ENCODE measurements at regions not wholly inside any gene's neighbourhood (a gene's known extent, or its start where the extent isn't known, plus 50 kb on each side); places are given as distances from the start of the nearest gene placed in this dataset.
A peak's percentile ranks its signal among the peaks of the same experiment; 100 is the strongest.
"Not testable (repeated sequence)": the region's sequence is repeated elsewhere in the genome, so short reads cannot be mapped to it uniquely, and the experiment has no call there.

- H3K4me3 ChIP-seq (ENCODE audit: control insufficient read depth, low read depth, low read length) = no peak overlapping the region
Observed at GRCh38 chr11:80261776-80262175, 820.9 kb upstream of the TENM4 start.

GRCh38 chr11:80257319-80258015 is 816.6 kb upstream of the TENM4 start:
- not testable (repeated sequence) for DNase-seq (ENCODE audit: low read depth); H3K4me3 ChIP-seq (ENCODE audit: control insufficient read depth, low read depth, low read length)

More at GRCh38 chr11:80261776-80262175, 820.9 kb upstream of the TENM4 start:
- no peak for TF ChIP-seq CTCF (conservative IDR thresholded peaks at IDR 0.05; ENCODE audit: control insufficient read depth, insufficient read depth, low read depth, low read length)
- no peak for DNase-seq (ENCODE audit: low read depth)

GRCh38 chr11:80255021-80255420 is 814.2 kb upstream of the TENM4 start:
- no peak for TF ChIP-seq CTCF (conservative IDR thresholded peaks at IDR 0.05; ENCODE audit: control insufficient read depth, insufficient read depth, low read depth, low read length)
- no peak overlapping the region for H3K4me3 ChIP-seq (ENCODE audit: control insufficient read depth, low read depth, low read length)
- no peak for DNase-seq (ENCODE audit: low read depth)

GRCh38 chr11:80241766-80242165 is 800.9 kb upstream of the TENM4 start:
- DNase-seq (ENCODE audit: low read depth) = no peak
- H3K4me3 ChIP-seq (ENCODE audit: control insufficient read depth, low read depth, low read length) = no peak overlapping the region
- TF ChIP-seq CTCF (conservative IDR thresholded peaks at IDR 0.05; ENCODE audit: control insufficient read depth, insufficient read depth, low read depth, low read length) = no peak

GRCh38 chr11:80240245-80240644 is 799.4 kb upstream of the TENM4 start:
- DNase-seq (ENCODE audit: low read depth) = no peak
- H3K4me3 ChIP-seq (ENCODE audit: control insufficient read depth, low read depth, low read length) = no peak overlapping the region
- TF ChIP-seq CTCF (conservative IDR thresholded peaks at IDR 0.05; ENCODE audit: control insufficient read depth, insufficient read depth, low read depth, low read length) = no peak

- peak; percentile 17 for DNase-seq (ENCODE audit: low read depth)
- TF ChIP-seq CTCF (conservative IDR thresholded peaks at IDR 0.05; ENCODE audit: control insufficient read depth, insufficient read depth, low read depth, low read length) = no peak
- H3K4me3 ChIP-seq (ENCODE audit: control insufficient read depth, low read depth, low read length) = no peak overlapping the region
Observed at GRCh38 chr11:80239217-80239616, 798.4 kb upstream of the TENM4 start.

- no peak overlapping the region for H3K4me3 ChIP-seq (ENCODE audit: control insufficient read depth, low read depth, low read length)
- TF ChIP-seq CTCF (conservative IDR thresholded peaks at IDR 0.05; ENCODE audit: control insufficient read depth, insufficient read depth, low read depth, low read length) = no peak
- DNase-seq (ENCODE audit: low read depth) = no peak
Observed at GRCh38 chr11:80227915-80228314, 787.1 kb upstream of the TENM4 start.

Measured in fibroblast of mammary gland (primary cell).